ENCODE measurements at regions not wholly inside any gene's neighbourhood (a gene's known extent, or its start where the extent isn't known, plus 50 kb on each side); places are given as distances from the start of the nearest gene placed in this dataset.

- no peak for DNase-seq
Measured at GRCh38 chr5:133738271-133738670, 125.9 kb upstream of the FSTL4 start.

GRCh38 chr5:133736512-133736911 is 124.2 kb upstream of the FSTL4 start:
- DNase-seq, result no peak

- no peak for DNase-seq
Measured at GRCh38 chr5:133735346-133735745, 123.0 kb upstream of the FSTL4 start.

- DNase-seq, result no peak
Measured at GRCh38 chr5:133734916-133735315, 122.6 kb upstream of the FSTL4 start.

GRCh38 chr5:133732536-133732935 is 120.2 kb upstream of the FSTL4 start:
- DNase-seq, result no peak

GRCh38 chr5:133731951-133732350 is 119.6 kb upstream of the FSTL4 start:
- no peak for DNase-seq

GRCh38 chr5:133730866-133731265 is 118.5 kb upstream of the FSTL4 start:
- no peak for DNase-seq

- DNase-seq, result no peak
Measured at GRCh38 chr5:133730346-133730745, 118.0 kb upstream of the FSTL4 start.

- DNase-seq, result no peak
Measured at GRCh38 chr5:133729800-133730199, 117.5 kb upstream of the FSTL4 start.

GRCh38 chr5:133728475-133728874 is 116.1 kb upstream of the FSTL4 start:
- no peak for DNase-seq

GRCh38 chr5:133727636-133728035 is 115.3 kb upstream of the FSTL4 start:
- DNase-seq, result no peak

GRCh38 chr5:133723651-133724366 is 111.5 kb upstream of the FSTL4 start:
- DNase-seq, result no peak

GRCh38 chr5:133723126-133723525 is 110.8 kb upstream of the FSTL4 start:
- no peak for DNase-seq

- DNase-seq, result no peak
Measured at GRCh38 chr5:133721365-133721764, 109.0 kb upstream of the FSTL4 start.

GRCh38 chr5:133718457-133718856 is 106.1 kb upstream of the FSTL4 start:
- DNase-seq, result no peak

GRCh38 chr5:133716532-133717183 is 104.3 kb upstream of the FSTL4 start:
- no peak for DNase-seq

GRCh38 chr5:133715616-133716015 is 103.3 kb upstream of the FSTL4 start:
- no peak for DNase-seq

- DNase-seq, result no peak
Measured at GRCh38 chr5:133715216-133715615, 102.9 kb upstream of the FSTL4 start.

- DNase-seq, result no peak
Measured at GRCh38 chr5:133714161-133714915, 102.0 kb upstream of the FSTL4 start.

GRCh38 chr5:133713751-133714150 is 101.4 kb upstream of the FSTL4 start:
- no peak for DNase-seq

GRCh38 chr5:133713209-133713608 is 100.9 kb upstream of the FSTL4 start:
- no peak for DNase-seq

- DNase-seq, result no peak
Measured at GRCh38 chr5:133712562-133712961, 100.2 kb upstream of the FSTL4 start.

- no peak for DNase-seq
Measured at GRCh38 chr5:133709209-133709725, 96.9 kb upstream of the FSTL4 start.
